ENCODE measurements at regions not wholly inside any gene's neighbourhood (a gene's known extent, or its start where the extent isn't known, plus 50 kb on each side); places are given as distances from the start of the nearest gene placed in this dataset.

GRCh38 chr14:87186737-87187136, 806.2 kb downstream of the GALC start:
- Histone ChIP-seq H3K9me3 (replicated peaks in 1 of 3) (no peaks in the 10 kb centered on the region), H3K36me3 (replicated peaks in 1 of 2) (no peaks in the 10 kb centered on the region), H3K4me1 (replicated peaks in 1 of 2) (no peaks in the 10 kb centered on the region), H3K4me3 (no peak overlapping the region), H3K27ac (no peak overlapping the region), H3K27me3 (no peaks in the 10 kb centered on the region)
- DNase-seq, result no peak
- 78 to 81% (median 79%) methylated on average over 5 of the region's 5 CpGs for WGBS, 4 donors
- no peak for TF ChIP-seq POLR2A (IDR thresholded peaks at IDR 0.05)
- TF ChIP-seq, protein P1, sequence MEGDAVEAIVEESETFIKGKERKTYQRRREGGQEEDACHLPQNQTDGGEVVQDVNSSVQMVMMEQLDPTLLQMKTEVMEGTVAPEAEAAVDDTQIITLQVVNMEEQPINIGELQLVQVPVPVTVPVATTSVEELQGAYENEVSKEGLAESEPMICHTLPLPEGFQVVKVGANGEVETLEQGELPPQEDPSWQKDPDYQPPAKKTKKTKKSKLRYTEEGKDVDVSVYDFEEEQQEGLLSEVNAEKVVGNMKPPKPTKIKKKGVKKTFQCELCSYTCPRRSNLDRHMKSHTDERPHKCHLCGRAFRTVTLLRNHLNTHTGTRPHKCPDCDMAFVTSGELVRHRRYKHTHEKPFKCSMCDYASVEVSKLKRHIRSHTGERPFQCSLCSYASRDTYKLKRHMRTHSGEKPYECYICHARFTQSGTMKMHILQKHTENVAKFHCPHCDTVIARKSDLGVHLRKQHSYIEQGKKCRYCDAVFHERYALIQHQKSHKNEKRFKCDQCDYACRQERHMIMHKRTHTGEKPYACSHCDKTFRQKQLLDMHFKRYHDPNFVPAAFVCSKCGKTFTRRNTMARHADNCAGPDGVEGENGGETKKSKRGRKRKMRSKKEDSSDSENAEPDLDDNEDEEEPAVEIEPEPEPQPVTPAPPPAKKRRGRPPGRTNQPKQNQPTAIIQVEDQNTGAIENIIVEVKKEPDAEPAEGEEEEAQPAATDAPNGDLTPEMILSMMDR (IDR thresholded peaks at IDR 0.05), result no peak
- intact Hi-C loops (cut with DNase I), result no loop called here

GRCh38 chr14:87185961-87186560, 806.9 kb downstream of the GALC start:
- no peaks in the 10 kb centered on the region for H3K36me3 ChIP-seq (replicated peaks in 1 of 2)
- H3K4me1 ChIP-seq (replicated peaks in 1 of 2), result no peaks in the 10 kb centered on the region
- no peaks in the 10 kb centered on the region for H3K9me3 ChIP-seq (replicated peaks in 1 of 3)
- no peak for DNase-seq
- WGBS, 4 donors, result 58 to 63% (median 61%) methylated on average over 10 of the region's 10 CpGs
- no peak overlapping the region for H3K4me3 ChIP-seq
- no peaks in the 10 kb centered on the region for H3K27me3 ChIP-seq
- H3K27ac ChIP-seq, result no peak overlapping the region
- intact Hi-C loops (cut with DNase I), result no loop called here
- TF ChIP-seq, protein P1 (IDR thresholded peaks at IDR 0.05), result no peak
- TF ChIP-seq POLR2A (IDR thresholded peaks at IDR 0.05), result no peak

DNA sequence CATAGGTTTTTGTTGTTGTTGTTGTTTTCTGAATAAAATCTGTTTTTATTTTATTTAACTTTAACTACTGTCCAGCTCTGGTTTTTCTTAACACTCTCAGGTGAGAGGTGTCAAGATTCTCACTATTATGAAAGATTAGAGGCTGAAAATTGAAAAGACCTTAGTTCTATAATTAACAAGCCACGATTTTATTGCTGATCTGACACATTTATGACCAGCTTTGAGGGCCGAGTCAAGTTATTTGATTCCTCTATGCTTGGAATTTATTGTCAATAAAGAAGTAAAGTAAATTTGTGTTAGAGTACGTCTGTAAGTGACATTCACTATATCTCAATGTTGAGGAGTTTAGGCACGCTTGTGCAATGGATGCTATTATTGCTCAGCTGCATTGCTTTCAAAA, 808.8 kb downstream of the GALC start:
- TF ChIP-seq POLR2A (IDR thresholded peaks at IDR 0.05), result no peak
- TF ChIP-seq, protein P1 (IDR thresholded peaks at IDR 0.05), result no peak
- intact Hi-C loops (cut with DNase I), result no loop called here
- WGBS, 4 donors, result 71 to 83% (median 74%) methylated on average over 4 of the region's 4 CpGs
- H3K27ac ChIP-seq, result no peak overlapping the region
- H3K27me3 ChIP-seq, result no peaks in the 10 kb centered on the region
- no peaks in the 10 kb centered on the region for H3K9me3 ChIP-seq (replicated peaks in 1 of 3)
- no peak overlapping the region for H3K4me3 ChIP-seq
- no peaks in the 10 kb centered on the region for H3K36me3 ChIP-seq (replicated peaks in 1 of 2)
- H3K4me1 ChIP-seq (replicated peaks in 1 of 2), result no peaks in the 10 kb centered on the region
- DNase-seq, result no peak

- DNase-seq, result no peak
- TF ChIP-seq, protein P1 (IDR thresholded peaks at IDR 0.05), result no peak
- no peak for TF ChIP-seq POLR2A (IDR thresholded peaks at IDR 0.05)
- no peaks in the 10 kb centered on the region for H3K36me3 ChIP-seq (replicated peaks in 1 of 2)
- 69 to 86% (median 81%) methylated on average over 3 of the region's 3 CpGs for WGBS, 4 donors
- no peaks in the 10 kb centered on the region for H3K9me3 ChIP-seq (replicated peaks in 1 of 3)
- no peak overlapping the region for H3K27ac ChIP-seq
- no peak overlapping the region for H3K4me3 ChIP-seq
- intact Hi-C loops (cut with DNase I), result no loop called here
- H3K4me1 ChIP-seq (replicated peaks in 1 of 2), result no peaks in the 10 kb centered on the region
- H3K27me3 ChIP-seq, result no peaks in the 10 kb centered on the region
Measured at GRCh38 chr14:87181288-87181687, 811.7 kb downstream of the GALC start.

All from adrenal gland (tissue), 9 donors.